DMS79 treated with DMSO at 0.1 percent for 48 hours (cell line): ENCODE measurements at regions not wholly inside any gene's neighbourhood (a gene's known extent, or its start where the extent isn't known, plus 50 kb on each side); places are given as distances from the start of the nearest gene placed in this dataset.

Experiments used
- DNase-seq: peaks from one replicate; lab custom pipeline; 2025; lab: John Stamatoyannopoulos, UW

DNA sequence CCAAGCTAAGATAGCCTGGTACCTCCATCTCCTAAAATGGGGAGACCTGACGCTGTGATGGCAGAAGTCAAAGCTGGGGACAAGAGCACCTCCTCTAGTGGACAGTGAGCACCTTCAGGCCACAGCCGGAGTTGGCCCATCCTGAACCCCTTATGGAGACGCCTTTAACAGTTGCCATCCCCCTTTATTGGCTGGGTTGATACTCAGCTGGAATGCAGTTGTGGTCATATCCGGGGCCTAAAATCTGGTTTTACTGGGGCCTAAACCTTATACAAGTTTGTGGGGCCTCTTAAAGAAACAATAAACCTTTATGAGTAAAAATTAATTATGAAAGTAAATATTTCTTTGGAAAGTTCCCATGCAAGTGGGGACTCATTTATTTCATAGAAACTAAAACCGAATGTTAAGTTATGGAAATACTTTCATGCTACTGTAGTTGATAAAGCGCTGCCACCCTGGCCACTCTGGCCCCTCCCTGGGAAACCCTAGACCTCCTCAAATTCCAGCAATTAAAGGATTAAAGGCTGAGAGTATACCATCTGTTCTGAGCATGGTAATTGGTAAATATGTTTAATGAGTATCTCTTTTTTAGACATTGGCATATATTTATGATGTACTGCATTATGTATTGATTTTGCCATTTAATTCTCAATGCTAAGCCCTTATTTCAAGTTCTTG lies 95.1 kb upstream of the SASH1 start:
- no peak for DNase-seq

DNA sequence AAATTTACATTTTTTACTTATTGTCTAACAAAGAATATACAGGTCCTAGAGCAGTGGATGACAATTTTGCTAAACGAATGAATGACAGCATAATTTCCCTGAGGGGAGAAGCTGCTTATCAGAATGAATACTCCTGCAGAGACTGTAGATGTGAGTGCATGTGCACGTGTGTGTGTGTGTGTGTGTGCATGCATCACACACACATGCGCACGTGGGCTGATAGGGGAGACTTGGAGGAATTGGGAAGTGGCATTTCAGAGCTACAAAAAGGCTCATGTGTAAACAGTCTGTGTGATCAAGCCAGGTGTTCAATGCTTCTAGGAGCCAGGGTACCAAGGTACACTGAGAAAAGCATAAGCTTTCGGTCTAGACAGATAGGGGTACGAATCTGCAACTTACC lies 93.5 kb upstream of the SASH1 start:
- no peak for DNase-seq

DNA sequence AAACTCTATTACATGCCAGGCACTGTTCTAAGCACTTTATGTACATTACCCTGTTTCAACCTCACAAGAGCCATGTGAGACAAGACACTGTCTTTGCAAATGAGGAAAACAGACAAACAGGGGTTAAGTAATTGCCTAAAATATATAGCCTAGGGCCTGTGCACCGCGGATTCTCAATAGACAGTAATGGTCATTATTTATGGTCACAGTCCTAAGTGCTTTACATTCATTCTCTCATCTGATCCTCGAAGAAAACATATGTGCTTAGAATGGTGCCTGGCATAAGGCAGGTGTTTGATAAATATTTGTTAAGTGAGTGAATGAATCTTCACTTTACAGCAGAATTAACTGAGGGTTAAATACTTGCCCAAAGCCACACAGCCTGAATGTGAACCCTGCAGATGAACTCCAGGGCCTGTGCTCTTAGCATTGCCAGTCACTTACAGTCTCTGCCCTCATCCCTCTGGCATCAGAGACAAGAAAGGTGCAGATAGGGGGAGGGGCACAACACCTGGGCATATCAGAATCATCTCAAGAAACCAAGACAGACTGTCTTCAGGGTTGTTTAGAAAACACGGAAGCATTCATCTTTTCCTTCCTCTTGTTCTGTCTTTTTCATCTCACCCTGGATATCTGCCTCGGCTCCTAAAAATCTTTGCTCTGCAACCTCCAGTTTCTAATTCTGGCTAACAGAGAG lies 92.8 kb upstream of the SASH1 start:
- DNase-seq = no peak

DNA sequence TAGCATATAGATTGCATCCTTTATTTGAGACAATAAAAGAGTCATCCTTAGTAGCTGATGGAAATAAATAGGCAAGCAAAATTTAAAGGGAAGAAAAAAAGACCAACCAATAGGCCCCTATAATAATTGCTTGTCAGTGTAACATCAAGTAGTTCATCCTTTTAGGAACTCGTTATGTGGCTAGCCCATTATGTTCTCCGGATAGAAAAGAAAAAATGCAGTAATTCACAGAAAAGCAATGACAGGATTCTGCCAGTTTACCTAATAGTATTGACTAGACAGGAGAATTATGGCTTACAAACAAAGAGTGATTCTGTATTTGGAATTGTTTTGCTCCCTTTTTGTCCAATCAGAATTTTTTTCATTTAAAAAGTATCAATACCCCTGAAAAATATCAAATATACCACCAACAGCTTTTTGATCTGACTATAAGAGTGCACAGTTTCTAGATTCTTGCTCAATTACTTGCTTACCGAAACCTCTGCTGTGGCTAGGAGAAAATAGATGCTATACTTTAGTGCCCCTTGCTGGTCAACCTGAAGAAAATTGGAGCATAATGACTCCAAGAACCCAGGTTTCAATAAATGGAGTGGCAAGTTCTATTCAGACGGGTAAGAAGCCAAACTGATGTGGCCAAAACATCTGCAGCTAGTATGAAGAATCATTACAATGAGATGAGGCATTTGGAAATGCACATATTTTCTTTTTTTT lies 91.5 kb upstream of the SASH1 start:
- no peak for DNase-seq

DNA sequence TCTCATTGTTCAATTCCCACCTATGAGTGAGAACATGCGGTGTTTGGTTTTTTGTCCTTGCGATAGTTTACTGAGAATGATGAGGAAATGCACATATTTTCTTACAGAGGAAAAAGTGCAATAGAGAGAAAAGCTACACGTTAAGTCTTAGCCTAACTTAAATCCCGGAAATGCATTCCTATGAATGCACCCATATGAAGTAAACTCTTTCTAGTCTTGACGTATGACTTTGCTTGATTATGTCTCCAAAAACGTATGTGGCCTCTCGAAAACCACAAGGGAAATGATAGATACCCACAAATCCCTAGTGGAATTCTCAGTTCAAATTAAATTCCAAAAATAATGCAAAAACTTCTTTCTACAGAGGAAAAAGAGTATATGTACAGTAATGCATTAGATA lies 90.7 kb upstream of the SASH1 start:
- DNase-seq = no peak

DNA sequence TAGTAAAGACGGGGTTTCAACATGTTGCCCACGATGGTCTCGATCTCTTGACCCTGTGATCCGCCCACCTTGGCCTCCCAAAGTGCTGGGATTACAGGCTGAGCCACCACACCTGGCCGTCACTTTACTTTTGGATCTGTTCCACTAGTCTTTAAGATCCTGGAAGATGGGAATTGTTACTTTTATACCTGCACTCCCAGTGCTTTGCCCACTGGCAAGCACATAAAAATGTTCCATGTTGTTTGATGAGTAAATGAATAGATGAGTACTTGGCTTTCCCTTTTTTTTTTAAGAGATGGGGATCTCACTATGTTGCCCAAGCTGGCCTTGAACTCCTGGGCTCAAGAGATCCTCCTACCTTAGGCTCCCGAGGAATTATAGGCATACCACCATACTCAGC lies 84.8 kb upstream of the SASH1 start:
- DNase-seq = no peak

DNA sequence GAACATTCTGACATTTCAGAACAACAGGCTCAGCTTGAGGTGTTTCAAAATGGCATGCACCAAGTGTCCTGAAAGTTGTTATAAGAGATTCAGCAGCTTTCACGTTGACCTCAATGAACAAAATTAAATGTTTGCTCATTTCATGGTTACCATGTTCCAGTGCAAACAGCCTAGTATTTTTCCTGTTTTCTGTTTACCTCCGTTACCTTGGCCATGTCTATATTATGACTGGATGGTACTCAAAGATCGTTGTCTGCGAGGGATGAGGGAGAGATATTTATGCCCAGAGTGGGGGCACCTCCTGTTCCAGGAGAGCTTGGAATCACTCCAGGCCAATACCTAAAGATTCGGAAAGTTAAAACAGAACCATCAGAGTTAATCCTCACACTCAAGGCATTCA lies 83.8 kb upstream of the SASH1 start:
- DNase-seq = no peak

DNA sequence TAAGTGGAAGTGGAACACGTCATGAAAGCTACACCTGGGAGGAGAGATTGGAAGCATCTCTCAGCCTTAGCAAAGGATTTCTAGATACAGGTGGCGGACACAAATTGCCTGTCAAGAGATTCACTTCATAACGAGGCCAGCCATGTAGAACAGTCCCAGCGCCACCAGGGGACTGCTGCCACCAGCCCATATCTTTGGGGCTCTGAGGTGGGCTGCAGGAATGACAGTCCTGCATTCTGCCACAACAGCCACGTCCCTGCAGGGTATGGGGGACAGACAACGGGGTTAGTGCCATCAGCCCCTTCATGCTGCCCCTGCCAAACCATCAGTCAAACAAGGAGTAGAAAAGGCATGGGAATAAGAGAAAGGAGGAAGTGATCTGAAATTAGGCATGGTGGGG lies 81.2 kb upstream of the SASH1 start:
- no peak for DNase-seq

DNA sequence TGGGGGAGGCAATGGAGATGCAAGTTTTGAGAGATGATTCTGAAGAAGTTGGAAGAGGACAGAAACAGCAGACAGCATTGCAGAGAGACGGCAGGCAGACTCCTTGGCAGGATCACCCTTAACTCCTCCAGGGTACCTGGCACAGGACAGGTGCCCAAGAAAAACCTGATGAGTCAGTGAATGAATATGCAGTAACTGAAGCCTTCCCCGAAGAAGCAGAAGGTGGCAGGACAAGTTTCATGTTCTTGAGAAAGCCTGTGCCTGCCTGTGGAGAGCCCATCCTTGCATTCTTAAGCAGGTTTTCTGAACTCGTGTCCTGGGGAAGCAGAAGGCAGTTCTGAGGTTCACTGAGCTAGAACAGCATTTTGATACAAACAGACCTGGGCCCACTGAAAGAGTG lies 79.6 kb upstream of the SASH1 start:
- DNase-seq = no peak

DNA sequence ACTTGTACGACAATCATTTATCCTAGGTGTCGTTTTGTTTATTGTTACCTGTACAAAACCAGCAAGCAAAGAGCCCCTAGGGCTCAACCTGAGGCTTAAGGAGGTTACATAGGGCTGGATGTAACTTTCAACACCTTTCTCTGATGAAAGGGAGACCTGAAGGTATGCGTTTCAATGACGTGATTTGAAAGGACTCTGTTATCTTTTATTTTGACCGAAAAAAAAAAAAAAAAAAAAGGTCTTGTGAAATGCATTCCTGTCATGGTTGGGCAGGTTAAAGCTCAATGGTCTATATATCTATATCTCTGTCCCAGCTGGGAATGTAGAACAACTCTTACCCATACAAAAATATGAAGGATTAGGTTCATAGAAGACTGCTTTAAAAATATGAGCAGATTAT lies 78.7 kb upstream of the SASH1 start:
- no peak for DNase-seq

DNA sequence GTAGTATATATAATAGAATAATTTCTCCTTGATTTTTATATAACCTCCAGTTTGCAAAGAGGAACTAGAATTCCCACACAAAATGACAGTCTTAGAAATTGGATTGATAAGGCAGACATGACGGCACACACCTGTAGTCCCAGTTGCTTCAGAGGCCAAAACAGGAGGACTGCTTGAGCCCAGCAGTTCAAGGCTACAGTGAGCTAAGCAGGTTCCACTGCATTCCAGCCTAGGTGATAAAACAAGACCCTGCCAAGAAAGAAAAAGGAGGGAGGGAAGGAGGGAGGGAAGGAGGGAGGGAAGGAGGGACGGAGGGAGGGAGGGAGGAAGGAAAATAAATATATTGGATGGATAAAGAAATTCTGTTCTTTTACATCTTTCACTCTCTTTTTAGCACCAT lies 77.6 kb upstream of the SASH1 start:
- no peak for DNase-seq

DNA sequence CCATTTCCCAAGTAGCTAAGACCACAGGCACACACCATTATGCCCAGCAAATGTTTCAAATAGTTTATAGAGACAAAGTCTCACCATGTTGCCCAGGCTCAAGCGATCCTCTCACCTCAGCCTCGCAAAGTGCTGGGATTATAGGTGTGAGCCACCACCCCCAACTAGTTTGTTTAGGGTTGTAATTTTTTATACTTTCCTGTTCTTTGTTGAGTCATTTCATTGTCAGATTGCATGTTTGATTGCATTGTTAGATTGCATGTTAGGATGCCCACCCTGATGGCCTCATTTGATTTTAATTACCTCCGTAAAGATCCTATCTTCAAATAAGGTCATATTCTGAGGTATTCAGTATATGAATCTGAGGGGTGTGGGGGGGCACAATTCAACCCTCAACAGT lies 73.3 kb upstream of the SASH1 start:
- no peak for DNase-seq

DNA sequence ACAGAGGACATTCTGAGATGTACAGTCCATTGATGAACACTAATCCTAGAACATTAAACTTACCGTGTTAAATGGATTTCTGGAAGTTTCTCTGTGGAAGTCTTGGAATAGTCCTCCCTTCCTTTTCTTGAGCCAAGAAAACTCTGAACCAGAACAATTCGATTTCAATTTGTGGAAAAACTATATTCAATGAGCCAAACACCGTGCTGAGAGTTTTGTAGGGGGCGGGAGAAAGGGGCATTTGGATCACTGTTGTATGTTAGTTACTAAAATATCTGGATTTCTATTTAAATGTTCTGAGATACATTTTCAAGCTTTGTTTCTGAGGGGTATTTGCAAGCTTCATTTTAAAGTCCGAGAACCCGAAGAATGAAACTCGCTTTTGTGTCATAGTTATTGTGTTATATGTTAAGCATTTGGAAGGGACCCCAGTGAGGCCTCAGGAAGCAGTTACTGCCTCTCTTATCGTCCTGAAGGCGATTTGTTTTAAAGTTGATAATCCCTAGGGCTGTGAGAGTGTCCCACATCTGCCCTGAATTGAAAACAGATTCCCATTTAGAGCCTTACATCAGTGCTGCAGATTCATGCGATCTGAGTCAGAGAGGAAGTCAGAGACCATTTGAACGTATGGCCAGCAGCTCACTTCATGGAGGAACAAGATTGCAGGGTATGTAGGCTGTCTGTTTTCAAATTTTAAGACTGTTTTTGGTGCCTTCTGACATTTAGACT lies 70.8 kb upstream of the SASH1 start:
- no peak for DNase-seq

DNA sequence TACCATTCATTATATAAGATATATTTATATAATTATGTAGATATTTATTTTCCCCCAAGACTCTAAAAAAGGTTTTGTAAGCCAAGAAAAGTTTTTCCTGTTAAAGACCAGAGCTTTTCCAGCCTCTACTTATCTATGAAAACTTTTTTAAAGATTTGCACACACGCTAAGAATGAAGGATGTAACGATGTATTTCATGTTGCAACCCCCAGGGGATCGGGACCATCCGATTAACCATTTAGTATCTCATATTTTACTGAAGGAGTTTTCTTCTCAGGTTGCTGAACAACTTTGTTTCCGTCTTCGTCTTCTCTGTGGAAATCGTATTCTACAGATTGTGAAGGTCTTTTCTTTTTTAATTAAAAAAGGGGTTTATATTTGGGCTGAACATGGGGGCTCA lies 70.0 kb upstream of the SASH1 start:
- DNase-seq = no peak

DNA sequence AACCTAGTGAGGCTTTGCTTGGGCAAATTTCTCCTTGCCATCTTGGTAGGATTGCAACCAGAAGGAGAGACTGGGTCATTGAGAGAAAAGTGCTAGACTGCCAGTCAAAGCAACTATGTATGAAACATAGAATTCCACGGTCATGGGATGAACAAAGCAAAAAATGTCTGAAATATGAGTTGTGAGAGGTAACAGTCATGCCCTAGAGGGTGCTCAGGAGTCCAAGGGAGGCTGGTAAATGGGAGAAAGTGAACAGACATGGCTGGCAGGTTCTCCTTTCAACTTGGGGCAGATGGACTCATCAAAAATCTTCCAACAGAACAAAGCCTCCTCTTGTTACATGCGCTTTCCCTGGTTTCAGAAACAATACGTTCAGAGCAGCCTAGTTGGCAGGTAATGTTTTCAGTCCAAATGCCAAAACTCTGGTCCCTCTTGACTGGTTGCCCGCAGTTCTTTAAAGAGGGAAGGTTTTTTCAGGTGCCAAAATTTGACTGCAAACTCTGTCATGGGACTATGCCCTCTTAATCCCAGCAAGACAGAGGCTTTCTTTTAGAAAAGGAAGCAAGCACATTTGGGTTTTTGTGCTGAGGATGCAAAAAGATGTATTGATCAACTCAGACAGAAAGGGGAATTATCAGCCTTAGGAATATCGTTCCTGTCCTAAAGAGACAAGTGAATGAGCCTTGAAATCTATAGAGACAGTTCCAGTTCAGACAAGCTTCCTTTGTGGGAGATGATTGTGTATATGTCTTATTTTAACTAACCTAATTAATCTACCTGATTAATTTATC lies 68.5 kb upstream of the SASH1 start:
- no peak for DNase-seq

DNA sequence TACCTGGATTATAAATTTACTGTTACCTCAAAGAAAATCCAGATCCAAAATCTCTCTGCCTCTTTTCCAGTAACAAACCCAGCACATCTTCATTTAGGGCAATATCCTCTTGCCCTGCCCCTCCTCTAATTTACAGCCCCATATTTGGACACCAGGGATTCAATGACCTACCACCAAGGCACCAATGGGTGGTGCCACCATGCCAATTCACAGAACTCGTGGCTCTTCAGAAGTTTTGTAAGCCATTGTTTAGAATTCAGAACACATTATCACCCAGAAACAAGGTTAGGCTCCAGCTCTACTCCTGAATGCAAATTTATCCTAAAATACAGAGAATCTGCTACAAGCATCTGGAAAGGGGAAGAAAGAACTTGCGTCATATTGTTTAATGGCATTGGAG lies 67.8 kb upstream of the SASH1 start:
- no peak for DNase-seq

DNA sequence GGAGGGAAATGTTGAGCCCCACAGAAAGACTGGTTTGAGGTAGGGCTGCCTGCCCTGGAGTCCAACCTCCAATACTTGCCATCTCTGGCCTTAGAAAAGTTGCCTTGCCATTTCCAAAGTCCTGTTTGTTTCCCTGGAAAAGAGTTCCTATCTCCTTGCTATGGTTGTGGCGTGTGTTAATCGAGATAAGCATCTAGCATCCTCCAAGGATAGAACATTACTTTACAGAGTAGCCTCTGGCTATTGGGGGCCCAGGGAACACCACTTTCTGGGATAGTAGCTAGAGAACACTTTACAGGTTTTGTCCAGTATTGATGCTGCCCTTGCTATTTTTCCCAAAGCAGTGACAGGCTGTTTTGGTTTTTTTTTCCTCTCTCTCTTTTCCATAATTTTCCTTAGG lies 57.4 kb upstream of the SASH1 start:
- DNase-seq = no peak

DNA sequence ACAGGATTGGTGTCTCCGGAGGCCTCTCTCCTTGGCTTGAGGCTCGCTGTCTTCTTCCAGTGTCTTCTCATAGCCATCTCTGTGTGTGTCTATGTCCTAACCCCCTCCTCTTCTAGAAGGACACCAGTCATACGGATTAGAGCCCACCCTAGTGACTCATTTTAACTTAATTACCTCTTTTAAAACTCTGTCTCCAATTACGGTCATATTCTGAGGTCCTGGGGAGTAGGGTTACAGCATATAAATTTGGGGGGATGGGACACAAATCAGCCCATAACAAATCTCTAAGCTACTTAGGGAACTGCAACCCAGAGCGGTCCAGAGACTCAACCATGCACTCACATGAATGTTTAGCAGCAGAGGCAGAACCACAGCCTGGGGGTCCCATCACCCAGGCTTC lies 56.1 kb upstream of the SASH1 start:
- no peak for DNase-seq

DNA sequence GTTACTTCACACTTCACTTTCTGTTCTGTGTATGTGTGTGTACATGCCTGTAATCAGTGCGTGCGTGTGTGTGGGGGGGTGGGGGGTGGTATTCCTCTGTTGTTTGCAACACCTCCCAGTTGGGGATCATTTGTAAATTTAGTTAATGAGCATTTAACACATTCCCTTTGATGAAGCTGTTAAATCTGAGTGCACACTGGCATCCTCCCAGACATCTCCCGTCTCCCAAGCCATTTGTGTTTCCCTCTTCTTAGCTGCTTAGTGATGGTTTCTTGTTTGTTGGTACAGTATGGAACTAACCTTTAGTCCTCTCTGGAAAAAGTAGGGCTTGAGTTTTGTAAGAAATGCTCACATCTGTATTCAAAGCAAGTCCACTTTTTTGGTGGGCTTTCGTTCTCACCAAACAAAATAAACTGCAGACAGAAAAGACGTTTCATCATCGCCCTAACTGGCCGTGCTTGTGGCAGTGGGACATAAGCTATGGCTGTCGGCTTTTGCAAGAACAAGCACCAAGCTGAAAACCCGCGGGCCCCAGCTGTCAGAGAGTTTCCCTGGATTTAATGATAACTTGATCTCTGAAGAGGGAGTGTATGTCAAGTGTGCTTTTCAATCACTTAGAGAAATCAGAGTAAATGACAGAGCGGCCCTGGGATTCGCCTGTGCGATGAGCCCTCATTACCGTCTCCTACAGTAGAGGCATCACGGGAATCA lies 54.9 kb upstream of the SASH1 start:
- no peak for DNase-seq

DNA sequence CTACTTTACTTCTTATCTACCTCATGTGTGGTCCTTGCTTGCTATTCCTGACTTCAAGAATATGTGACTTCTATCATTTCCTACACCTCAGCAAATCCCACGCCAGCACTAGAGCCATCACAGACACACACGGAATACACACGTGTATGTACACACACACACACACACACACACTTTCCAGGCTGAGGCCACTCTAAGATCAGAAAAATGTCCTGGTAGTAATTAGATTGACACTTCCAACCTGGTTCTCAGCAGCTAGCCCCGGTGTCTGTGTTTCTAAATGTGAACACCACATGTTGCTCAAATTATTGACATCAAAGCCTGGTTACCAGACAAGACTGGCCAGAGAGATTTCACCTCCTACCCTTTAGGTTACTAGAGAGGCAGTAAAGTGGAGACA lies 54.1 kb upstream of the SASH1 start:
- DNase-seq = no peak

DNA sequence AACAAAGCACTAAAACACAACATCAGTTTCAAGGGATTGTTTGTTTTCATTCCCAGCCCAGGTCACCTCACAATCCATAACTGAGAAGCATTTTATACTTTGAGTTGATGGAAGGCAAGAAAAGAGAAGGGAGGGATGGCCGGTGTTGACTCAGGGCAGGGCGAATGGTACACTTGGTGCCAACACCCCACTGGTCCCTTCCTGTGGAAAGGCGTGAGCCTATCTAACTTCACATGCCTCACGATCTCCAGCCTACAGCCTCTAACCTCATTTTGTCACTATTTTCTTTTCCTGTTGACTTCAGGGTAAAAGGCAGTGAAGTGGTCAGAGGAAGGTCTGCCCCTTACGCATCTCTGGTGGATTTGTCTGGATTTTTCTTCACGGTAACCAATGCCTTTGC lies 53.5 kb upstream of the SASH1 start:
- no peak for DNase-seq
